22Rv1 (cell line): ENCODE measurements at regions not wholly inside any gene's neighbourhood (a gene's known extent, or its start where the extent isn't known, plus 50 kb on each side); places are given as distances from the start of the nearest gene placed in this dataset.

Experiments
- ZFX ChIP-seq: fragments of 450-650 bp; IDR thresholded peaks from 2 replicates; pipeline ENCODE4 v1.6.1; 2017; ENCODE audit warnings: antibody characterized with exemption, borderline replicate concordance
- TF ChIP-seq, protein P1 (sequence below): fragments of 450-650 bp; IDR thresholded peaks from 2 replicates; pipeline ENCODE4 v1.5.1; 2017; ENCODE audit warnings: mild to moderate bottlenecking

DNA sequence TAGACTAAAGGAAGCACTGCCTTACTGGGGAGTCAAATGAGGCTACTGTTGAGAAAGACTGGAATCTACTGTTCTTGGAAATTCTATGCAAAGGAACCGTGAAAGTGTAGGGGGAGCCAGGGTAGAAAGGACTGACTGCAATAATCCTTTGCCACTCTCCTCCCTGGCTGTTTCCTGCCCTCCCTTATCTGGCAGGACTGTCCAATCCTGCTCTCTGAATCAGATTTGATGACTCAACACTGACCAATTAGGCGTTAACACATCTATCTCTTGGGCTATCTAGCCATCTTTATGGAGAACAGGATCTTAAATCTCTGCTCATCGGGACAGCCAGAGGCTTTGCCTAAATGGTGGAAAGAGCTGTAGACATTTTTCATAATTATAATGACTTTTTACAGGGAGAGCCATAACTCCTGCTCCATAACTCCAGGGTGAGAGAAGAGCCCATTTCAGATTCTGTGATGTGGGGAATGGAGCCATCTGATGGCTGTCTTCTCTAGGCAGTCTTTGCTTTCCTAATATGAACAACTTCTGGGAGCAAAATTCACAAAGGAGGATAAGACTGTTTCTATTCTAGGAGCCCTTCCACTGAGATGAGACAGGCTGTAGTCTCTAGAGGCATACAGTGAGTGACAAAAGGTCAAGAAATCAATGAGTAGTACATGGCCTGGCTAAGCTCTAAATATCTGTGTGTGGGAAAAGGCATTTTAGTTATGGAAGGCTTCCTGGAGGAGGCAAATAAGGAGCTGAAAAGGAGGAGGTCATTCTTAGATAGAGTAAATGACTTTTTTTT lies 68.9 kb upstream of the CISTR start:
- TF ChIP-seq, protein P1, sequence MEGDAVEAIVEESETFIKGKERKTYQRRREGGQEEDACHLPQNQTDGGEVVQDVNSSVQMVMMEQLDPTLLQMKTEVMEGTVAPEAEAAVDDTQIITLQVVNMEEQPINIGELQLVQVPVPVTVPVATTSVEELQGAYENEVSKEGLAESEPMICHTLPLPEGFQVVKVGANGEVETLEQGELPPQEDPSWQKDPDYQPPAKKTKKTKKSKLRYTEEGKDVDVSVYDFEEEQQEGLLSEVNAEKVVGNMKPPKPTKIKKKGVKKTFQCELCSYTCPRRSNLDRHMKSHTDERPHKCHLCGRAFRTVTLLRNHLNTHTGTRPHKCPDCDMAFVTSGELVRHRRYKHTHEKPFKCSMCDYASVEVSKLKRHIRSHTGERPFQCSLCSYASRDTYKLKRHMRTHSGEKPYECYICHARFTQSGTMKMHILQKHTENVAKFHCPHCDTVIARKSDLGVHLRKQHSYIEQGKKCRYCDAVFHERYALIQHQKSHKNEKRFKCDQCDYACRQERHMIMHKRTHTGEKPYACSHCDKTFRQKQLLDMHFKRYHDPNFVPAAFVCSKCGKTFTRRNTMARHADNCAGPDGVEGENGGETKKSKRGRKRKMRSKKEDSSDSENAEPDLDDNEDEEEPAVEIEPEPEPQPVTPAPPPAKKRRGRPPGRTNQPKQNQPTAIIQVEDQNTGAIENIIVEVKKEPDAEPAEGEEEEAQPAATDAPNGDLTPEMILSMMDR, result no peak
- no peak for TF ChIP-seq ZFX
